ENCODE measurements at regions not wholly inside any gene's neighbourhood (a gene's known extent, or its start where the extent isn't known, plus 50 kb on each side); places are given as distances from the start of the nearest gene placed in this dataset.

- whole genome bisulfite sequencing (ENCODE audit: low lambda C conversion rate): 24% methylated on average over 3 of the region's 3 CpGs
- Histone ChIP-seq H3K9me2 (no peaks in the 10 kb centered on the region), H3F3A (replicated peaks; ENCODE audit: insufficient read depth) (no peaks in the 10 kb centered on the region), H3K27ac (ENCODE audit: low read depth in 2 of 2, low read length in 1 of 2) (no peak overlapping the region), H4K20me1 (ENCODE audit: insufficient read depth) (no peaks in the 10 kb centered on the region), H2AFZ (ENCODE audit: low read depth) (no peak overlapping the region), H3K79me2 (ENCODE audit: insufficient read depth) (no peaks in the 10 kb centered on the region), H3K4me1 (ENCODE audit: control insufficient read depth in 1 of 2, insufficient read depth in 2 of 2, low read depth in 1 of 2, low read length in 1 of 2) (no peaks in the 10 kb centered on the region), H3K9me3 (no peaks in the 10 kb centered on the region), H3K9ac (no peak overlapping the region), H3K36me3 (replicated peaks in 1 of 2; ENCODE audit: control insufficient read depth in 1 of 2, insufficient read depth in 2 of 2, low read length in 1 of 2) (no peaks in the 10 kb centered on the region), H3K4me2 (no peak overlapping the region), H3K27me3 (ENCODE audit: insufficient read depth) (no peaks in the 10 kb centered on the region), H3K4me3 (ENCODE audit: low read depth in 2 of 2, low read length in 1 of 2) (no peak overlapping the region)
- no peak for TF ChIP-seq PBX3 (IDR thresholded peaks at IDR 0.05)
- TF ChIP-seq FOSL2 (IDR thresholded peaks at IDR 0.05; ENCODE audit: borderline replicate concordance, low read depth): no peak
- no peak for TF ChIP-seq ZBTB33 (IDR thresholded peaks at IDR 0.05; ENCODE audit: borderline replicate concordance, low read depth)
- TF ChIP-seq CHD2 (IDR thresholded peaks at IDR 0.05; ENCODE audit: low read length, partially characterized antibody): no peak
- no peak for TF ChIP-seq GABPA (IDR thresholded peaks at IDR 0.05; ENCODE audit: low read depth)
- no peak for TF ChIP-seq TCF12 (IDR thresholded peaks at IDR 0.05)
- no peak for TF ChIP-seq IRF3 (IDR thresholded peaks at IDR 0.05; ENCODE audit: low read depth, low read length)
- no peak for TF ChIP-seq GATA2 (CRISPR knock-in tag; IDR thresholded peaks at IDR 0.05)
- TF ChIP-seq NRF1 (IDR thresholded peaks at IDR 0.05; ENCODE audit: low read depth, low read length): no peak
- no peak for DNase-seq
- POLR2A ChIA-PET: no interaction called here
- CTCF ChIA-PET: no interaction called here
Measured at GRCh38 chr3:4235690-4236089, 67.5 kb upstream of the SETMAR start.

GRCh38 chr3:4241595-4242170, 61.5 kb upstream of the SETMAR start:
- Histone ChIP-seq H3K27ac (ENCODE audit: low read depth in 2 of 2, low read length in 1 of 2) (no peak overlapping the region), H3K9me2 (no peaks in the 10 kb centered on the region), H3K4me1 (ENCODE audit: control insufficient read depth in 1 of 2, insufficient read depth in 2 of 2, low read depth in 1 of 2, low read length in 1 of 2) (no peaks in the 10 kb centered on the region), H2AFZ (ENCODE audit: low read depth) (no peak overlapping the region), H4K20me1 (ENCODE audit: insufficient read depth) (no peaks in the 10 kb centered on the region), H3K4me3 (ENCODE audit: low read depth in 2 of 2, low read length in 1 of 2) (no peak overlapping the region), H3K79me2 (ENCODE audit: insufficient read depth) (no peaks in the 10 kb centered on the region), H3K27me3 (ENCODE audit: insufficient read depth) (no peaks in the 10 kb centered on the region), H3K4me2 (no peak overlapping the region), H3K9me3 (no peaks in the 10 kb centered on the region), H3K9ac (no peak overlapping the region), H3F3A (replicated peaks; ENCODE audit: insufficient read depth) (no peaks in the 10 kb centered on the region), H3K36me3 (replicated peaks in 1 of 2; ENCODE audit: control insufficient read depth in 1 of 2, insufficient read depth in 2 of 2, low read length in 1 of 2) (no peaks in the 10 kb centered on the region)
- no peak for TF ChIP-seq GABPA (IDR thresholded peaks at IDR 0.05; ENCODE audit: low read depth)
- no peak for TF ChIP-seq GATA2 (CRISPR knock-in tag; IDR thresholded peaks at IDR 0.05)
- TF ChIP-seq EP300 (IDR thresholded peaks at IDR 0.05; ENCODE audit: borderline replicate concordance in 1 of 2, low read depth in 1 of 2, low read length in 1 of 2): no peak
- TF ChIP-seq ELF1 (IDR thresholded peaks at IDR 0.05): no peak
- TF ChIP-seq TEAD4 (IDR thresholded peaks at IDR 0.05; ENCODE audit: borderline replicate concordance, insufficient read depth): no peak
- CTCF ChIA-PET: no interaction called here
- WGBS (ENCODE audit: low lambda C conversion rate): 1% methylated on average over 8 of the region's 8 CpGs
- DNase-seq: no peak
- POLR2A ChIA-PET: no interaction called here
